GM12878 (cell line): ENCODE measurements at regions not wholly inside any gene's neighbourhood (a gene's known extent, or its start where the extent isn't known, plus 50 kb on each side); places are given as distances from the start of the nearest gene placed in this dataset.

Source experiments
- ATAC-seq: fragments of 200-7000 bp; cut with Tn5 transposase; 3 replicates; pipeline ENCODE4 v1.9.1; 2020; ENCODE audit warnings: mild to moderate bottlenecking, moderate library complexity
- BruUV-seq: library from RNA; stranded (reverse); fragments of 400-500 nt; replicated peaks from 2 replicates; lab custom pipeline; 2021; lab: Mats Ljungman, UMichigan
- CTCF ChIA-PET: fragments of 300-600 bp; sonication (Branson Sonifier 250); formaldehyde crosslinking; extraction: SDS; loops from one replicate; lab custom pipeline; 2021; ENCODE audit warnings: inconsistent platforms; lab: Yijun Ruan, JAX
- POLR2A ChIA-PET: fragments of 350-600 bp; formaldehyde crosslinking; extraction: SDS; loops from one replicate; lab custom pipeline; 2021; ENCODE audit warnings: inconsistent platforms; lab: Charles Lee
- RAD21 ChIA-PET: fragments of 300-600 bp; sonication (Branson Sonifier 250); formaldehyde crosslinking; loops from one replicate; lab custom pipeline; 2023; ENCODE audit warnings: antibody characterized with exemption; ENCODE audit not compliant: unreplicated experiment; lab: Charles Lee
- SMC1A ChIA-PET: fragments of 300-600 bp; sonication (Branson Sonifier 250); formaldehyde crosslinking; loops from one replicate; lab custom pipeline; 2023; ENCODE audit not compliant: unreplicated experiment, uncharacterized antibody; lab: Charles Lee
- DNase-seq: peaks from one replicate; pipeline ENCODE4 v3.0.0-alpha.2; 2011; ENCODE audit warnings: low read depth, low spot score
- FAIRE-seq: peaks from 3 replicates; lab custom pipeline; 2011; peaks lifted over from hg19 to GRCh38; lab: Jason Lieb, UNC
- H2AFZ ChIP-seq: 2 replicates; pipeline ENCODE4 v1.6.0; 2011; ENCODE audit warnings: low read depth, low read length, control low read depth; ENCODE audit not compliant: control insufficient read depth
- H3K27ac ChIP-seq: 2 replicates; pipeline ENCODE4 v1.5.1; 2011; ENCODE audit warnings: control low read depth; ENCODE audit not compliant: control insufficient read depth, insufficient read depth
- H3K27me3 ChIP-seq, 2 experiments: replicated peaks in 1 of 2; 2 replicates each; pipeline versions ENCODE4 v1.6.0 to v1.6.1; 2011; ENCODE audit warnings: low read length in 1 of 2; ENCODE audit not compliant: control insufficient read depth in 2 of 2, insufficient read depth in 2 of 2
- H3K36me3 ChIP-seq, 2 experiments: 2 replicates each; pipeline ENCODE4 v1.5.1; 2011; ENCODE audit warnings: low read length in 1 of 2; ENCODE audit not compliant: control insufficient read depth in 2 of 2, insufficient read depth in 2 of 2
- H3K4me1 ChIP-seq: 2 replicates; pipeline ENCODE4 v1.6.1; 2011; ENCODE audit warnings: mild to moderate bottlenecking, low read length, moderate library complexity, mixed read lengths; ENCODE audit not compliant: control insufficient read depth, insufficient read depth
- H3K4me2 ChIP-seq: 2 replicates; pipeline ENCODE4 v1.6.0; 2011; ENCODE audit warnings: control low read depth; ENCODE audit not compliant: control insufficient read depth, insufficient read depth
- H3K4me3 ChIP-seq: fragments of 200-600 bp; sonication (generic); 2 replicates; pipeline ENCODE4 v1.5.1; 2016
- H3K79me2 ChIP-seq: 2 replicates; pipeline ENCODE4 v1.6.0; 2011; ENCODE audit warnings: low read length; ENCODE audit not compliant: control insufficient read depth, insufficient read depth
- H3K9ac ChIP-seq: 2 replicates; pipeline ENCODE4 v1.8.0; 2011; ENCODE audit warnings: low read length, control low read depth, mixed read lengths; ENCODE audit not compliant: control insufficient read depth, insufficient read depth
- H3K9me3 ChIP-seq: replicated peaks from 3 replicates; pipeline ENCODE4 v1.5.1; 2011; ENCODE audit warnings: mild to moderate bottlenecking, low read length; ENCODE audit not compliant: control insufficient read depth, insufficient read depth
- H4K20me1 ChIP-seq: 2 replicates; pipeline ENCODE4 v1.6.0; 2011; ENCODE audit not compliant: control insufficient read depth, insufficient read depth
- CEBPB ChIP-seq, 2 experiments: fragments of 150-350 bp in 1 of 2; IDR thresholded peaks; 2 replicates each; pipeline ENCODE4 v1.6.1; 2012 to 2014; ENCODE audit warnings: low read depth in 2 of 2, low read length in 2 of 2, borderline replicate concordance in 1 of 2, inconsistent platforms in 1 of 2
- ESRRA ChIP-seq: IDR thresholded peaks from 2 replicates; pipeline ENCODE4 v1.6.1; 2012; ENCODE audit warnings: mild to moderate bottlenecking, low read length, improper control_type of control experiment
- WGBS: methylation state at CpG from one replicate; pipeline ENCODE4 v1.1.6; 2016; ENCODE audit warnings: low lambda C conversion rate; ENCODE audit not compliant: insufficient replicate concordance, insufficient coverage; ENCODE audit errors: missing lambda C conversion rate; 5-methylcytosine and 5-hydroxymethylcytosine counted together
- in situ Hi-C: fragments of 300-500 bp; cut with MboI; formaldehyde crosslinking; loops from 9 replicates; pipeline ENCODE4 v1.14.3; 2018; ENCODE audit warnings: mixed read lengths
- intact Hi-C: fragments of 100-400 bp; cut with micrococcal nuclease; formaldehyde crosslinking; loops from one replicate; pipeline ENCODE4 v1.14.2; 2022; ENCODE audit not compliant: unreplicated experiment
- TF ChIP-seq, protein P1 (sequence below): fragments of 150-350 bp; IDR thresholded peaks from 2 replicates; pipeline ENCODE4 v1.6.1; 2016; ENCODE audit warnings: low read depth, low read length
- TF ChIP-seq, protein P2 (sequence below): IDR thresholded peaks from 2 replicates; pipeline ENCODE4 v1.6.1; 2011; ENCODE audit warnings: borderline replicate concordance, low read depth, mild to moderate bottlenecking, moderate library complexity, mixed read lengths, low read length; ENCODE audit not compliant: insufficient read depth; ENCODE audit errors: extremely low read length

DNA sequence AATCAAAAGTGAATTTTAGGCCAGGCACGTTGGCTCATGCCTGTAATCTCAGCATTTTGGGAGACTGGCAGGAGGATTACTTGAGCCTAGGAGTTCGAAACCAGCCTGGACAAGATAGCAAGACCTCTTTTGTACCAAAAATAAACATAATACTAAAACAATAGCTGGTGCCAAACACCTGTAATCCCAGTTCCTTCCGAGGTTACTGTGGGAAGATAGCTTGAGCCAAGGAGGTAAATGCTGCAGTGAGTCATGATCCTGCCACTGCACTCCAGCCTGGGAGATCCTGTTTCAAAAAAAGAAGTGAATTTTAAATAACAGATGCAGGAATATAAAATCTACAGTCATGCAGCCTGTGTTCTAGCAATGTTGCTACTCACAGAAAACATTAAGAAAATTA is 488.3 kb downstream of the PPARGC1A start:
- no peak for DNase-seq
- ATAC-seq = no peak
- Histone ChIP-seq H3K4me1 (no peaks in the 10 kb centered on the region), H3K4me2 (no peak overlapping the region), H3K79me2 (no peaks in the 10 kb centered on the region), H2AFZ (no peak overlapping the region), H3K9me3 (no peaks in the 10 kb centered on the region), H3K4me3 (no peak overlapping the region), H3K36me3 (no peaks in the 10 kb centered on the region), H3K27me3 (no peaks in the 10 kb centered on the region), H3K27ac (no peak overlapping the region), H3K9ac (no peak overlapping the region), H4K20me1 (no peaks in the 10 kb centered on the region)
- no peak for FAIRE-seq
- WGBS = 18% methylated on average over 3 of the region's 3 CpGs
- ChIA-PET CTCF (no interaction called here), SMC1A (interaction anchor here (1.0 kb wide), 1 partner anchor 10 kb away, joined by 3 read pairs; no protein-coding TSS in a partner anchor), RAD21 (no interaction called here), POLR2A (no interaction called here)
- BruUV-seq = no TSS peak
- TF ChIP-seq CEBPB (IDR thresholded peaks at IDR 0.05; ENCODE audit: borderline replicate concordance in 1 of 2, low read depth in 2 of 2, low read length in 2 of 2) = no peak
- TF ChIP-seq ESRRA = no peak
- TF ChIP-seq, protein P1, sequence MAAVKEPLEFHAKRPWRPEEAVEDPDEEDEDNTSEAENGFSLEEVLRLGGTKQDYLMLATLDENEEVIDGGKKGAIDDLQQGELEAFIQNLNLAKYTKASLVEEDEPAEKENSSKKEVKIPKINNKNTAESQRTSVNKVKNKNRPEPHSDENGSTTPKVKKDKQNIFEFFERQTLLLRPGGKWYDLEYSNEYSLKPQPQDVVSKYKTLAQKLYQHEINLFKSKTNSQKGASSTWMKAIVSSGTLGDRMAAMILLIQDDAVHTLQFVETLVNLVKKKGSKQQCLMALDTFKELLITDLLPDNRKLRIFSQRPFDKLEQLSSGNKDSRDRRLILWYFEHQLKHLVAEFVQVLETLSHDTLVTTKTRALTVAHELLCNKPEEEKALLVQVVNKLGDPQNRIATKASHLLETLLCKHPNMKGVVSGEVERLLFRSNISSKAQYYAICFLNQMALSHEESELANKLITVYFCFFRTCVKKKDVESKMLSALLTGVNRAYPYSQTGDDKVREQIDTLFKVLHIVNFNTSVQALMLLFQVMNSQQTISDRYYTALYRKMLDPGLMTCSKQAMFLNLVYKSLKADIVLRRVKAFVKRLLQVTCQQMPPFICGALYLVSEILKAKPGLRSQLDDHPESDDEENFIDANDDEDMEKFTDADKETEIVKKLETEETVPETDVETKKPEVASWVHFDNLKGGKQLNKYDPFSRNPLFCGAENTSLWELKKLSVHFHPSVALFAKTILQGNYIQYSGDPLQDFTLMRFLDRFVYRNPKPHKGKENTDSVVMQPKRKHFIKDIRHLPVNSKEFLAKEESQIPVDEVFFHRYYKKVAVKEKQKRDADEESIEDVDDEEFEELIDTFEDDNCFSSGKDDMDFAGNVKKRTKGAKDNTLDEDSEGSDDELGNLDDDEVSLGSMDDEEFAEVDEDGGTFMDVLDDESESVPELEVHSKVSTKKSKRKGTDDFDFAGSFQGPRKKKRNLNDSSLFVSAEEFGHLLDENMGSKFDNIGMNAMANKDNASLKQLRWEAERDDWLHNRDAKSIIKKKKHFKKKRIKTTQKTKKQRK = no peak
- TF ChIP-seq, protein P2, sequence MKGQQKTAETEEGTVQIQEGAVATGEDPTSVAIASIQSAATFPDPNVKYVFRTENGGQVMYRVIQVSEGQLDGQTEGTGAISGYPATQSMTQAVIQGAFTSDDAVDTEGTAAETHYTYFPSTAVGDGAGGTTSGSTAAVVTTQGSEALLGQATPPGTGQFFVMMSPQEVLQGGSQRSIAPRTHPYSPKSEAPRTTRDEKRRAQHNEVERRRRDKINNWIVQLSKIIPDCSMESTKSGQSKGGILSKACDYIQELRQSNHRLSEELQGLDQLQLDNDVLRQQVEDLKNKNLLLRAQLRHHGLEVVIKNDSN = no peak
- in situ Hi-C loops (no loop called here), intact Hi-C loops (no loop called here)
